B cell (primary cell): ENCODE measurements at regions not wholly inside any gene's neighbourhood (a gene's known extent, or its start where the extent isn't known, plus 50 kb on each side); places are given as distances from the start of the nearest gene placed in this dataset.
A peak's percentile ranks its signal among the peaks of the same experiment; 100 is the strongest.

Experiments
- ATAC-seq: fragments of 200-7000 bp; cut with Tn5 transposase; one replicate; pipeline ENCODE4 v1.10.0; 2021; ENCODE audit warnings: low read depth, mild to moderate bottlenecking, moderate number of reproducible peaks, moderate library complexity
- CTCF ChIA-PET: fragments of 350-600 bp; sonication (Branson Sonifier 250); formaldehyde crosslinking; loops from one replicate; lab custom pipeline; 2021; ENCODE audit warnings: antibody characterized with exemption, inconsistent platforms; lab: Charles Lee
- POLR2A ChIA-PET: fragments of 350-600 bp; sonication (Branson Sonifier 250); formaldehyde crosslinking; loops from one replicate; lab custom pipeline; 2021; ENCODE audit warnings: antibody characterized with exemption; lab: Charles Lee
- DNase-seq: peaks from one replicate; pipeline ENCODE4 v3.0.0; 2013
- H2AFZ ChIP-seq: 2 replicates; pipeline ENCODE4 v1.6.1; 2012; ENCODE audit warnings: mild to moderate bottlenecking, low read depth, low read length; ENCODE audit not compliant: insufficient read depth, poor library complexity, severe bottlenecking
- H3K27ac ChIP-seq, 2 donors: 1 replicate in 1 of 2; 2 replicates in 1 of 2; pipeline ENCODE4 v1.5.1; 2012 to 2013; ENCODE audit warnings: low read length in 2 of 2, mild to moderate bottlenecking in 2 of 2, moderate library complexity in 1 of 2
- H3K27me3 ChIP-seq, 4 experiments: fragments of 200-600 bp in 1 of 4; sonication (generic) in 1 of 4; replicated peaks in 1 of 4; 1 replicate in 2 of 4; 2 replicates in 2 of 4; pipeline versions ENCODE4 v1.6.1 to v1.7.0; 2013 to 2016; ENCODE audit warnings: low read length in 3 of 4, mild to moderate bottlenecking in 2 of 4, mixed read lengths in 1 of 4, moderate library complexity in 1 of 4; ENCODE audit not compliant: insufficient read depth in 4 of 4, control insufficient read depth in 3 of 4; ENCODE audit errors: control extremely low read depth in 1 of 4
- H3K36me3 ChIP-seq, 2 experiments: replicated peaks in 1 of 2; 1 replicate in 1 of 2; 2 replicates in 1 of 2; pipeline versions ENCODE4 v1.6.1 to v1.7.1; 2013; ENCODE audit warnings: low read length in 1 of 2; ENCODE audit not compliant: insufficient read depth in 2 of 2, control insufficient read depth in 1 of 2; ENCODE audit errors: control extremely low read depth in 1 of 2, extremely low read depth in 1 of 2
- H3K4me1 ChIP-seq, 2 donors: fragments of 200-600 bp in 1 of 2; sonication (generic) in 1 of 2; 1 replicate in 1 of 2; 2 replicates in 1 of 2; pipeline versions ENCODE4 v1.5.1 to v1.6.1; 2013 to 2017; ENCODE audit warnings: low read length in 2 of 2; ENCODE audit not compliant: control insufficient read depth in 2 of 2, insufficient read depth in 2 of 2
- H3K4me2 ChIP-seq: replicated peaks from 2 replicates; pipeline ENCODE3; 2012; ENCODE audit warnings: mild to moderate bottlenecking, low read depth, low read length; ENCODE audit not compliant: poor library complexity, severe bottlenecking
- H3K4me3 ChIP-seq, 5 experiments: fragments of 200-600 bp in 1 of 5; sonication (generic) in 1 of 5; 1 replicate in 3 of 5; 2 replicates in 2 of 5; pipeline versions ENCODE4 v1.5.1 to v1.7.0; 2011 to 2016; ENCODE audit warnings: low read length in 4 of 5, mild to moderate bottlenecking in 4 of 5, low read depth in 2 of 5, control low read depth in 1 of 5, moderate library complexity in 1 of 5; ENCODE audit not compliant: insufficient read depth in 1 of 5; ENCODE audit errors: control extremely low read depth in 1 of 5, extremely low read depth in 1 of 5
- H3K79me2 ChIP-seq: fragments of 200-600 bp; sonication (generic); one replicate; pipeline ENCODE4 v1.6.0; 2016; ENCODE audit warnings: low read length; ENCODE audit not compliant: control insufficient read depth, insufficient read depth
- H3K9ac ChIP-seq: fragments of 200-600 bp; sonication (generic); 2 replicates; pipeline ENCODE4 v1.6.1; 2017; ENCODE audit warnings: mild to moderate bottlenecking, low read length, moderate library complexity
- H3K9me3 ChIP-seq, 3 donors: one replicate each; pipeline versions ENCODE4 v1.6.1 to v1.7.1; 2013; ENCODE audit warnings: low read length in 2 of 3; ENCODE audit not compliant: control insufficient read depth in 2 of 3, insufficient read depth in 1 of 3; ENCODE audit errors: control extremely low read depth in 1 of 3
- H4K20me1 ChIP-seq: 2 replicates; pipeline ENCODE4 v1.6.0; 2012; ENCODE audit warnings: mild to moderate bottlenecking, low read length; ENCODE audit not compliant: insufficient read depth, control insufficient read depth, poor library complexity, severe bottlenecking
- H3K27ac Mint-ChIP-seq: one replicate; pipeline ENCODE4 v1.8.0; 2021; ENCODE audit warnings: mixed read lengths
- H3K27me3 Mint-ChIP-seq: one replicate; pipeline ENCODE4 v1.8.0; 2021; ENCODE audit warnings: mixed read lengths
- H3K4me1 Mint-ChIP-seq: one replicate; pipeline ENCODE4 v1.8.0; 2021; ENCODE audit warnings: mixed read lengths
- H3K4me3 Mint-ChIP-seq: one replicate; pipeline ENCODE4 v1.8.0; 2021; ENCODE audit warnings: mixed read lengths
- H3K9me3 Mint-ChIP-seq: one replicate; pipeline ENCODE4 v1.8.0; 2022; ENCODE audit warnings: mixed read lengths; ENCODE audit not compliant: insufficient read depth
- EZH2 ChIP-seq: IDR thresholded peaks from 2 replicates; pipeline ENCODE4 v1.6.1; 2012; ENCODE audit warnings: borderline replicate concordance, low read depth, mild to moderate bottlenecking, moderate library complexity, low read length; ENCODE audit not compliant: insufficient read depth, poor library complexity, severe bottlenecking
- WGBS: methylation state at CpG from one replicate; pipeline ENCODE4 v1.1.5; 2013; ENCODE audit warnings: missing lambda C conversion rate; ENCODE audit not compliant: insufficient coverage; 5-methylcytosine and 5-hydroxymethylcytosine counted together
- intact Hi-C: fragments of 100-400 bp; cut with micrococcal nuclease; formaldehyde crosslinking; loops from one replicate; pipeline ENCODE4 v1.10.0; 2022
- TF ChIP-seq, protein P1 (sequence below): fragments of 200-600 bp; IDR thresholded peaks from one replicate; pipeline ENCODE4 v1.8.0; 2022; ENCODE audit warnings: antibody characterized with exemption, mild to moderate bottlenecking

DNA sequence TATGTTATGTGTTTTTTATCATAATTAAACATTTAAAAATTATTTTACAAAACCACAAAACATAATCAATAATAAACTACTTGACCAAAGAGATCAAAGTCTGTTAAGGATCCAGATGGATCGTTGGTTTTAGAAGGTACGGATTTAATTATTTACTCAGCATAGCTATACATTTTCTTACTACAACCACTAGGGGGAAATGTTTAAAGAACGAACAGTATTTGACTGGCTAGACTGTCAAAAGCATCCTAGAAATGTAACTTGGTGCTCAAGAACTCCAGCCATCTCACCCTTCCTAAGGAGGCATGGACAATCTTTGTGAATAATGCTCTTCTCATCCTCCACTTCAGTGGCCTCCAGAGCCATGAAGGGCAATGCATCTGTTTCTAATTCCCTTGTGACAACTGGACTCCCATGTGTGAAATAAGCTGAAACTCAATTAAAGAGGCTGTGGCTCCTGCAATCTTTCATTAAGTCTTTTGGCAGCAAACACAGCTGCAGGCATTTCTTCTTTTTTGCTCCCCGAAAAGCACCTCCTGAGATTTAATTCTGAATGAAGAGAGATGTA, 94.7 kb upstream of the TUSC7 start:
- Histone ChIP-seq H3K36me3 (no peaks in the 10 kb centered on the region), H3K9ac (no peak overlapping the region), H3K9me3 (no peaks in the 10 kb centered on the region), H4K20me1 (no peaks in the 10 kb centered on the region), H2AFZ (no peak overlapping the region), H3K4me3 (no peak overlapping the region), H3K27ac (no peak overlapping the region), H3K4me1 (no peaks in the 10 kb centered on the region), H3K27me3 (no peaks in the 10 kb centered on the region), H3K79me2 (no peaks in the 10 kb centered on the region), H3K4me2 (no peak overlapping the region)
- TF ChIP-seq, protein P1, sequence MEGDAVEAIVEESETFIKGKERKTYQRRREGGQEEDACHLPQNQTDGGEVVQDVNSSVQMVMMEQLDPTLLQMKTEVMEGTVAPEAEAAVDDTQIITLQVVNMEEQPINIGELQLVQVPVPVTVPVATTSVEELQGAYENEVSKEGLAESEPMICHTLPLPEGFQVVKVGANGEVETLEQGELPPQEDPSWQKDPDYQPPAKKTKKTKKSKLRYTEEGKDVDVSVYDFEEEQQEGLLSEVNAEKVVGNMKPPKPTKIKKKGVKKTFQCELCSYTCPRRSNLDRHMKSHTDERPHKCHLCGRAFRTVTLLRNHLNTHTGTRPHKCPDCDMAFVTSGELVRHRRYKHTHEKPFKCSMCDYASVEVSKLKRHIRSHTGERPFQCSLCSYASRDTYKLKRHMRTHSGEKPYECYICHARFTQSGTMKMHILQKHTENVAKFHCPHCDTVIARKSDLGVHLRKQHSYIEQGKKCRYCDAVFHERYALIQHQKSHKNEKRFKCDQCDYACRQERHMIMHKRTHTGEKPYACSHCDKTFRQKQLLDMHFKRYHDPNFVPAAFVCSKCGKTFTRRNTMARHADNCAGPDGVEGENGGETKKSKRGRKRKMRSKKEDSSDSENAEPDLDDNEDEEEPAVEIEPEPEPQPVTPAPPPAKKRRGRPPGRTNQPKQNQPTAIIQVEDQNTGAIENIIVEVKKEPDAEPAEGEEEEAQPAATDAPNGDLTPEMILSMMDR = peak; percentile 19
- no peak for TF ChIP-seq EZH2
- ATAC-seq (no peak), DNase-seq (no peak)
- no peaks in the 10 kb centered on the region for H3K9me3 Mint-ChIP-seq
- ChIA-PET CTCF (no interaction called here), POLR2A (no interaction called here)
- H3K27ac Mint-ChIP-seq = no peak overlapping the region
- WGBS = no CpG with 5 or more reads among the region's 4 CpGs
- no peaks in the 10 kb centered on the region for H3K4me1 Mint-ChIP-seq
- no peaks in the 10 kb centered on the region for H3K27me3 Mint-ChIP-seq
- H3K4me3 Mint-ChIP-seq = no peak overlapping the region
- intact Hi-C loops = no loop called here

DNA sequence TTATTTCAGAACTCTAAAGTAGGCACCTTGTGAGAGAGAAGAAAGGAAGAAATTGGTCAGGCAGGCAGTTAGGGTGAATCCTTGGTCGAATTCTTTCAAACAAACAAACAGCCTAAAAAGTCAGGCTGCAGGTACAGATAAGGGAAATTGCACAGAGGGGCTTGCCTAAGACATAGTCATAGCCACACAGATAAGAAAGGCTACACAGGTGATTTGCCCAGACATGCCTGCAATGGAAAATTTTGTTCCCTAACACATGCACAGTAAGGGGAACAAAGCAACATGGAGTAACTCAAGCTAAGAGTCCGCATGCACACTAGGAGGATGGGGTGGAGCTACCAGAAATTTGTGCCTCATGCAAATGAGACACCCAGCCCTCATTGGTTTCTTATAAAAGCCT, 91.4 kb upstream of the TUSC7 start:
- Histone ChIP-seq H4K20me1 (no peaks in the 10 kb centered on the region), H3K36me3 (no peaks in the 10 kb centered on the region), H3K9me3 (no peaks in the 10 kb centered on the region), H3K9ac (no peak overlapping the region), H3K4me1 (no peaks in the 10 kb centered on the region), H3K27me3 (no peaks in the 10 kb centered on the region), H3K27ac (no peak overlapping the region), H2AFZ (no peak overlapping the region), H3K4me3 (no peak overlapping the region), H3K4me2 (no peak overlapping the region), H3K79me2 (no peaks in the 10 kb centered on the region)
- Mint-ChIP-seq H3K4me3 (no peak overlapping the region), H3K27ac (no peak overlapping the region), H3K27me3 (no peaks in the 10 kb centered on the region), H3K4me1 (no peaks in the 10 kb centered on the region), H3K9me3 (peaks cover 1% of the 10 kb centered on the region)
- TF ChIP-seq, protein P1 = no peak
- TF ChIP-seq EZH2 = no peak
- no CpG with 5 or more reads among the region's 2 CpGs for whole genome bisulfite sequencing
- intact Hi-C loops = no loop called here
- ChIA-PET POLR2A (no interaction called here), CTCF (no interaction called here)
- ATAC-seq = no peak
- no peak for DNase-seq
